IPS-18a (cell line): ENCODE measurements at regions not wholly inside any gene's neighbourhood (a gene's known extent, or its start where the extent isn't known, plus 50 kb on each side); places are given as distances from the start of the nearest gene placed in this dataset.

Source experiments
- H3K27ac ChIP-seq: one replicate; pipeline ENCODE4 v1.5.1; 2013; ENCODE audit warnings: low read length
- H3K27me3 ChIP-seq: one replicate; pipeline ENCODE4 v1.6.1; 2013; ENCODE audit warnings: mild to moderate bottlenecking, low read length; ENCODE audit not compliant: control insufficient read depth, insufficient read depth
- H3K36me3 ChIP-seq: one replicate; pipeline ENCODE4 v1.6.1; 2013; ENCODE audit warnings: low read depth, low read length; ENCODE audit not compliant: control insufficient read depth
- H3K4me1 ChIP-seq: one replicate; pipeline ENCODE4 v1.6.1; 2013; ENCODE audit warnings: low read depth, low read length; ENCODE audit not compliant: control insufficient read depth
- H3K4me3 ChIP-seq: one replicate; pipeline ENCODE4 v1.5.1; 2013; ENCODE audit warnings: low read length
- H3K9ac ChIP-seq: one replicate; pipeline ENCODE4 v1.6.1; 2013; ENCODE audit warnings: mild to moderate bottlenecking, low read length, moderate library complexity
- H3K9me3 ChIP-seq: one replicate; pipeline ENCODE4 v1.6.1; 2013; ENCODE audit warnings: low read depth, low read length; ENCODE audit not compliant: control insufficient read depth

- H3K9me3 ChIP-seq = no peaks in the 10 kb centered on the region
- H3K27me3 ChIP-seq = no peaks in the 10 kb centered on the region
- H3K4me3 ChIP-seq = no peak overlapping the region
- no peak overlapping the region for H3K9ac ChIP-seq
- peaks cover 3% of the 10 kb centered on the region for H3K4me1 ChIP-seq
- no peaks in the 10 kb centered on the region for H3K36me3 ChIP-seq
- H3K27ac ChIP-seq = no peak overlapping the region
Measured at GRCh38 chr13:83211301-83211700, 671.0 kb downstream of the SLITRK1 start.

- no peak overlapping the region for H3K27ac ChIP-seq
- H3K4me3 ChIP-seq = no peak overlapping the region
- H3K9ac ChIP-seq = no peak overlapping the region
- no peaks in the 10 kb centered on the region for H3K9me3 ChIP-seq
- H3K36me3 ChIP-seq = no peaks in the 10 kb centered on the region
- no peaks in the 10 kb centered on the region for H3K27me3 ChIP-seq
- peaks cover 4% of the 10 kb centered on the region for H3K4me1 ChIP-seq
Measured at GRCh38 chr13:83204886-83205285, 677.4 kb downstream of the SLITRK1 start.

- no peak overlapping the region for H3K9ac ChIP-seq
- H3K36me3 ChIP-seq = no peaks in the 10 kb centered on the region
- H3K4me3 ChIP-seq = no peak overlapping the region
- no peaks in the 10 kb centered on the region for H3K9me3 ChIP-seq
- H3K27ac ChIP-seq = no peak overlapping the region
- no peaks in the 10 kb centered on the region for H3K27me3 ChIP-seq
- H3K4me1 ChIP-seq = peaks cover 4% of the 10 kb centered on the region
Measured at GRCh38 chr13:83201506-83201905, 680.8 kb downstream of the SLITRK1 start.

GRCh38 chr13:83197316-83197715 is 685.0 kb downstream of the SLITRK1 start:
- Histone ChIP-seq H3K4me1 (no peaks in the 10 kb centered on the region), H3K36me3 (no peaks in the 10 kb centered on the region), H3K9me3 (no peaks in the 10 kb centered on the region), H3K9ac (no peak overlapping the region), H3K27me3 (no peaks in the 10 kb centered on the region), H3K27ac (no peak overlapping the region), H3K4me3 (no peak overlapping the region)

- Histone ChIP-seq H3K36me3 (no peaks in the 10 kb centered on the region), H3K4me3 (no peak overlapping the region), H3K27ac (no peak overlapping the region), H3K4me1 (no peaks in the 10 kb centered on the region), H3K9me3 (peaks cover 3% of the 10 kb centered on the region), H3K27me3 (no peaks in the 10 kb centered on the region), H3K9ac (no peak overlapping the region)
Measured at GRCh38 chr13:83190020-83190419, 692.3 kb downstream of the SLITRK1 start.

- Histone ChIP-seq H3K36me3 (no peaks in the 10 kb centered on the region), H3K4me3 (no peak overlapping the region), H3K9ac (no peak overlapping the region), H3K27me3 (no peaks in the 10 kb centered on the region), H3K27ac (no peak overlapping the region), H3K9me3 (peaks cover 3% of the 10 kb centered on the region), H3K4me1 (no peaks in the 10 kb centered on the region)
Measured at GRCh38 chr13:83184819-83185218, 697.5 kb downstream of the SLITRK1 start.

- Histone ChIP-seq H3K36me3 (no peaks in the 10 kb centered on the region), H3K9ac (no peak overlapping the region), H3K4me1 (no peaks in the 10 kb centered on the region), H3K27me3 (no peaks in the 10 kb centered on the region), H3K4me3 (no peak overlapping the region), H3K9me3 (peaks cover 3% of the 10 kb centered on the region), H3K27ac (no peak overlapping the region)
Measured at GRCh38 chr13:83184150-83184475, 698.2 kb downstream of the SLITRK1 start.

- Histone ChIP-seq H3K4me1 (no peaks in the 10 kb centered on the region), H3K9ac (no peak overlapping the region), H3K9me3 (peaks cover 3% of the 10 kb centered on the region), H3K36me3 (no peaks in the 10 kb centered on the region), H3K27me3 (no peaks in the 10 kb centered on the region), H3K4me3 (no peak overlapping the region), H3K27ac (no peak overlapping the region)
Measured at GRCh38 chr13:83183439-83184149, 698.7 kb downstream of the SLITRK1 start.

- Histone ChIP-seq H3K9me3 (peaks cover 3% of the 10 kb centered on the region), H3K9ac (no peak overlapping the region), H3K36me3 (no peaks in the 10 kb centered on the region), H3K27ac (no peak overlapping the region), H3K4me3 (no peak overlapping the region), H3K27me3 (no peaks in the 10 kb centered on the region), H3K4me1 (no peaks in the 10 kb centered on the region)
Measured at GRCh38 chr13:83182845-83183244, 699.4 kb downstream of the SLITRK1 start.

- H3K4me1 ChIP-seq = no peaks in the 10 kb centered on the region
- no peak overlapping the region for H3K4me3 ChIP-seq
- no peak overlapping the region for H3K27ac ChIP-seq
- no peaks in the 10 kb centered on the region for H3K27me3 ChIP-seq
- H3K9me3 ChIP-seq = no peaks in the 10 kb centered on the region
- no peak overlapping the region for H3K9ac ChIP-seq
- H3K36me3 ChIP-seq = no peaks in the 10 kb centered on the region
Measured at GRCh38 chr13:83178008-83178407, 704.3 kb downstream of the SLITRK1 start.

GRCh38 chr13:83168590-83168989 is 713.7 kb downstream of the SLITRK1 start:
- no peaks in the 10 kb centered on the region for H3K4me1 ChIP-seq
- H3K36me3 ChIP-seq = no peaks in the 10 kb centered on the region
- no peak overlapping the region for H3K27ac ChIP-seq
- H3K9ac ChIP-seq = no peak overlapping the region
- no peaks in the 10 kb centered on the region for H3K27me3 ChIP-seq
- H3K9me3 ChIP-seq = no peaks in the 10 kb centered on the region
- H3K4me3 ChIP-seq = no peak overlapping the region

- no peaks in the 10 kb centered on the region for H3K4me1 ChIP-seq
- no peaks in the 10 kb centered on the region for H3K36me3 ChIP-seq
- H3K27me3 ChIP-seq = no peaks in the 10 kb centered on the region
- H3K27ac ChIP-seq = no peak overlapping the region
- no peak overlapping the region for H3K4me3 ChIP-seq
- H3K9me3 ChIP-seq = no peaks in the 10 kb centered on the region
- no peak overlapping the region for H3K9ac ChIP-seq
Measured at GRCh38 chr13:83167203-83167602, 715.1 kb downstream of the SLITRK1 start.
